Pons (tissue), 1 donor: ENCODE measurements at regions not wholly inside any gene's neighbourhood (a gene's known extent, or its start where the extent isn't known, plus 50 kb on each side); places are given as distances from the start of the nearest gene placed in this dataset.

ENCODE experiments used
- DNase-seq: peaks from one replicate; pipeline ENCODE4 v3.0.0-alpha.2; 2016; ENCODE audit warnings: low spot score

DNA sequence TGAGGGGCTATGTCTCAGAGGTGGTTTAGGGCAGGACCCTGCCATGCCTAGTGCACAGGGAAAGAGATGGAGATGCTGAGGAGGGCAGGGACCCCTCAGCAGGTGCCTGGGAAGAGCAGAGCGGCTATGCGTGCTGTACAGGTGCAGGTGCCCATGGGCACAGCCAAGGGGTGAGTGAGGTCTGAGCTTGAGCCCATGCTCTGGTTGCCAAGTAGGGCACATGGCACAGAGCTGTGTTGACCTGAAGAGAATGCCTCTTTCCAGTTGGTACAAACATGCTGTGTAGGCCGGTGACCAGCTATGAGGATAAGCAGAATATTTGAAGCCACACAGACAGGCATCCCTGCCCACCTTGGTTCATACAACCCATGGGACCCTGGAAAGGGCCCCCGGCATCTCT lies 65.8 kb upstream of the NECTIN1 start:
- no peak for DNase-seq

DNA sequence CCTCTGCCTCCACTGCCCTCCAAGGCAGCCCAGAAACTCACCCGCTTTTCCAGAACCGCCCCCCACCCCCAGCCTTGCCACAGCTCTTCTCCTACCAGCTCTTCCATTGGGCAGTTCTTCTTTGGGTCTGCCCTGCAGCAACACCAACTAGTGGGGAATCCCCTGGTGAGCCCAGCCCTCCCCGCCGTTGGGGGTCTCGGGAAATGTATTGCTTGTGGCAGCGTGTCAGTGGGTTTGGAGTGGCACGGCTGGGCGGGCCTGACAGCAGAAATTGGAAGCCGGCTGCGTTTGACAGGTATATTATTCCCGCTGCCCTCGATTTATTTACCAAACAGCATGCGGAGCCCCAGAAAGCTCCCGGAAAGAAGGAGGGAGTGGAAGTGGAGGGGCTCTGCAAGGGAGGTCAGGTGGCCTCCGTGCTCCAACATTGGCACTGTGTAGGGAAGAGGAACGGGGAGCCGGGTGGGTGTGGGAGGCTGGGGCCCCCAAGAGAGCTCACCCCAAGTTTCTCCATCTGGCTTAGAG lies 65.2 kb upstream of the NECTIN1 start:
- no peak for DNase-seq

GRCh38 chr11:119793335-119793984 lies 64.5 kb upstream of the NECTIN1 start:
- DNase-seq, result no peak

GRCh38 chr11:119791701-119792151 lies 62.7 kb upstream of the NECTIN1 start:
- DNase-seq, result no peak

GRCh38 chr11:119791047-119791446 lies 62.0 kb upstream of the NECTIN1 start:
- no peak for DNase-seq

GRCh38 chr11:119790476-119790875 lies 61.5 kb upstream of the NECTIN1 start:
- no peak for DNase-seq

DNA sequence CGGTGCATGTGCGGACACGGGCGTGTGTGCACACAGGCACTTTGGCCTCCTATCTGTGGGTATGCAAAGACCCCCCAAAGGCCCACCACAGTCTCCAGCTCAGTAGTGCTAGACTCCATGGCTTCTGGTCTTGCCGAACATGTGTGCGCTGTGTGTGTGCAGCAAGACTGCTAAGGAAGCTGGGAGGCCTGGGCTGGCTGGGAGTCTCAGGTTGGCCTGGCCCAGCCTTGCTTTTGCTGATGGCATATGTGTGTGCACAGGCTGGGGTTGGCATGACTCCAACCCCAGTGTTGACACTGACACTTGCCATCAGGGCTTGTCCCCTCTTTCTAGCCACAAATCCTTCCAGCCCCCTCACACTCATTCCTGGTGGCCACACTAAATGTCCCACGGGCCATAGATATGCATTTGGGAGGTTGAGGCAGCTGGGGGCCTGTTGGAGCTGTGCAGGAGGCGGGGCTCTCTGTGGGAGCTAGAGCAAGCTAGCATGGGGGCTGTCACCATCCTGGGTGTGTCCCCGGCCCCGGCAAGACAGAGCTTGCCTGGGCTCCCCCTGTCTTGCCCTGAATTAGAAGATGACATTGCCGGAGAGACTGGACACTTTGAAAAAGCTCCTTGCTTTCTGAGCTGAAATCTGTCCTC lies 60.9 kb upstream of the NECTIN1 start:
- DNase-seq, result no peak

GRCh38 chr11:119788911-119789560 lies 60.0 kb upstream of the NECTIN1 start:
- no peak for DNase-seq

GRCh38 chr11:119788096-119788883 lies 59.3 kb upstream of the NECTIN1 start:
- DNase-seq, result no peak

GRCh38 chr11:119787074-119787461 lies 58.1 kb upstream of the NECTIN1 start:
- no peak for DNase-seq

GRCh38 chr11:119786431-119787073 lies 57.6 kb upstream of the NECTIN1 start:
- DNase-seq, result no peak

- no peak for DNase-seq
Measured at GRCh38 chr11:119785131-119785530, 56.1 kb upstream of the NECTIN1 start.

DNA sequence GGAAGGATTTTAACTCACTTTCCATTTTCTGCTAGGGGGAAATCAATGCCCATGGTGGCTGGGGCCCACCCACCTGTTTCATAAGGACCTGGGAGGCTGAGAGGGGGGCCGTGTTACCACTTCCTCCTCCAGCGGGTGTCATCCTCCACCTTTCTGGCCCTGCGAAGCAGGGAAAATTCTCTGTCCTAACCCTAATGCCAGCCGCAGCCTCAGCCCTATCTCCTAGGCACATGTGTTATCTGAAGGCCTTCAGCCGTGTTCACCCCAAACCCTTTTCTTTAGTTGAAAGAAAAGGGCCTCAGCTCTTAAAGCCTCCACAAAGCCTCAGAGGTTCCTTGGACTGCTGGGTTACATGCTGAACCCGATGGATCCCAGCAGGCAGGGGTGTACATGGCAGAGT lies 55.4 kb upstream of the NECTIN1 start:
- no peak for DNase-seq

GRCh38 chr11:119783466-119784400 lies 54.7 kb upstream of the NECTIN1 start:
- DNase-seq, result no peak

GRCh38 chr11:119782739-119783072 lies 53.7 kb upstream of the NECTIN1 start:
- DNase-seq, result no peak

DNA sequence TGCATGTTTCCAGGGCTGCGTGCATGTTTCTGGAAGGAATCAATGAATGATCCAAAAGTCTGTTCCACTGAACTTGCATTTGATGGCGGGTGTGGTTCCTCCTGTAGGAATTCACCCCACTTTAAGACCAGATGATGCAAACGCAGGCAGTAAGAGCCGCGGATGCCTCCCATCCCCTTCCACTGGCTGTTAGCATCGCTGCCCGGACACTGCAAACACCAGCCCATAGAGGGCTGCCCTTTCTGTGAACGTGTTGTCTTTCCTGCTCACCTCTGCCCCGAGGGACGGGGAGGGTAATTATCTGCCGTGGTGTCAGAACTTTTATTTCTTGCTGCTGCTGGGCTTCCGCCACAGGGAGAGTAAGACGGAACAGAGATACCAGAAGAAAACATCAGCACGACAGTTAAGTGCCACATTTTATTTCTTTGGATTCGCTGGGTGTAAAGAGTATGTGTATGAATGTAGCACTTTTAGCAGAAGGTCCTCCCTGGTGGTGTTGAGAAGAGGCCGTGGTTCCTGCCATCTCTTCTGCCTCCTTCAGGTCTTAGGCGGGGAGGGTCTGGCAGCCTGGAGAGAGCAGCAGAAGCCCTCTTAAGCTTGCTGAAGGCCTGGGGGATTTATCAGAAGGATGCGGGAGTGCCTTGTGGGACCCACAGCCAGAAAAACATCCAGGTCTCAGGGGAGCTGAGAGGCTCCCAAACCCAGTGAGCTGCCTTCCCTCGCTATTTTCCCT lies 53.2 kb upstream of the NECTIN1 start:
- DNase-seq, result no peak

GRCh38 chr11:119780222-119780953 lies 51.4 kb upstream of the NECTIN1 start:
- DNase-seq, result no peak

GRCh38 chr11:119779195-119780071 lies 50.4 kb upstream of the NECTIN1 start:
- DNase-seq, result no peak
